ENCODE measurements at regions not wholly inside any gene's neighbourhood (a gene's known extent, or its start where the extent isn't known, plus 50 kb on each side); places are given as distances from the start of the nearest gene placed in this dataset.

- WGBS, 2 donors, result 35 to 58% methylated on average over 11 to 15 of the region's 15 CpGs
- Histone ChIP-seq H3K9me3 (peaks cover 0 to 6% (median 2%) of the 10 kb centered on the region in 4 donors), H3K4me1 (peaks cover 0 to 8% (median 3%) of the 10 kb centered on the region in 4 donors), H3K4me3 (no peak overlapping the region), H3K36me3 (no peaks in the 10 kb centered on the region), H3K27ac (no peak overlapping the region), H3K27me3 (no peaks in the 10 kb centered on the region)
- ATAC-seq (ENCODE audit: low FRiP score in 2 of 2), result peak; percentile 29 to 71
- DNase-seq, result peak; percentile 59 to 61
- no peak for TF ChIP-seq POLR2AphosphoS5 (IDR thresholded peaks at IDR 0.05)
- TF ChIP-seq POLR2A (IDR thresholded peaks at IDR 0.05), result no peak
- TF ChIP-seq, protein P1, sequence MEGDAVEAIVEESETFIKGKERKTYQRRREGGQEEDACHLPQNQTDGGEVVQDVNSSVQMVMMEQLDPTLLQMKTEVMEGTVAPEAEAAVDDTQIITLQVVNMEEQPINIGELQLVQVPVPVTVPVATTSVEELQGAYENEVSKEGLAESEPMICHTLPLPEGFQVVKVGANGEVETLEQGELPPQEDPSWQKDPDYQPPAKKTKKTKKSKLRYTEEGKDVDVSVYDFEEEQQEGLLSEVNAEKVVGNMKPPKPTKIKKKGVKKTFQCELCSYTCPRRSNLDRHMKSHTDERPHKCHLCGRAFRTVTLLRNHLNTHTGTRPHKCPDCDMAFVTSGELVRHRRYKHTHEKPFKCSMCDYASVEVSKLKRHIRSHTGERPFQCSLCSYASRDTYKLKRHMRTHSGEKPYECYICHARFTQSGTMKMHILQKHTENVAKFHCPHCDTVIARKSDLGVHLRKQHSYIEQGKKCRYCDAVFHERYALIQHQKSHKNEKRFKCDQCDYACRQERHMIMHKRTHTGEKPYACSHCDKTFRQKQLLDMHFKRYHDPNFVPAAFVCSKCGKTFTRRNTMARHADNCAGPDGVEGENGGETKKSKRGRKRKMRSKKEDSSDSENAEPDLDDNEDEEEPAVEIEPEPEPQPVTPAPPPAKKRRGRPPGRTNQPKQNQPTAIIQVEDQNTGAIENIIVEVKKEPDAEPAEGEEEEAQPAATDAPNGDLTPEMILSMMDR (IDR thresholded peaks at IDR 0.05), result no peak
- no peak for TF ChIP-seq EP300 (IDR thresholded peaks at IDR 0.05)
Measured at GRCh38 chr2:236317938-236318396, 53.8 kb upstream of the ASB18 start.

- no peak overlapping the region for H3K4me3 ChIP-seq
- peak in 1 of 2 donors; percentile 41 for ATAC-seq (ENCODE audit: low FRiP score in 2 of 2)
- TF ChIP-seq POLR2A (IDR thresholded peaks at IDR 0.05) (no peak), POLR2AphosphoS5 (IDR thresholded peaks at IDR 0.05) (no peak), EP300 (IDR thresholded peaks at IDR 0.05) (no peak)
- TF ChIP-seq, protein P1 (IDR thresholded peaks at IDR 0.05), result no peak
- DNase-seq, result no peak
- H3K27me3 ChIP-seq, result no peaks in the 10 kb centered on the region
- peaks cover 0 to 2% (median 0%) of the 10 kb centered on the region in 4 donors for H3K9me3 ChIP-seq
- H3K27ac ChIP-seq, result no peak overlapping the region
- no peaks in the 10 kb centered on the region for H3K36me3 ChIP-seq
- WGBS, 2 donors, result 90 to 92% methylated on average over 5 of the region's 5 CpGs
- peaks cover 0 to 8% (median 3%) of the 10 kb centered on the region in 4 donors for H3K4me1 ChIP-seq
Measured at GRCh38 chr2:236318401-236318800, 54.2 kb upstream of the ASB18 start.

- TF ChIP-seq, protein P1 (IDR thresholded peaks at IDR 0.05), result no peak
- TF ChIP-seq EP300 (IDR thresholded peaks at IDR 0.05), result no peak
- no peak for TF ChIP-seq POLR2A (IDR thresholded peaks at IDR 0.05)
- TF ChIP-seq POLR2AphosphoS5 (IDR thresholded peaks at IDR 0.05), result no peak
- Histone ChIP-seq H3K9me3 (no peaks in the 10 kb centered on the region), H3K27ac (no peak overlapping the region), H3K27me3 (no peaks in the 10 kb centered on the region), H3K4me3 (no peak overlapping the region), H3K36me3 (no peaks in the 10 kb centered on the region), H3K4me1 (peaks cover 0 to 8% (median 3%) of the 10 kb centered on the region in 4 donors)
- no peak for DNase-seq
- WGBS, 2 donors, result 92% methylated on average over 9 of the region's 9 CpGs
- ATAC-seq (ENCODE audit: low FRiP score in 2 of 2), result no peak
Measured at GRCh38 chr2:236319036-236319435, 54.8 kb upstream of the ASB18 start.

GRCh38 chr2:236321415-236321814 lies 57.2 kb upstream of the ASB18 start:
- Histone ChIP-seq H3K27me3 (no peaks in the 10 kb centered on the region), H3K27ac (no peak overlapping the region), H3K36me3 (no peaks in the 10 kb centered on the region), H3K9me3 (no peaks in the 10 kb centered on the region), H3K4me1 (peaks cover 0 to 8% (median 3%) of the 10 kb centered on the region in 4 donors), H3K4me3 (no peak overlapping the region)
- 83 to 93% methylated on average over 5 of the region's 5 CpGs for WGBS, 2 donors
- TF ChIP-seq EP300 (IDR thresholded peaks at IDR 0.05) (no peak), POLR2A (IDR thresholded peaks at IDR 0.05) (no peak), POLR2AphosphoS5 (IDR thresholded peaks at IDR 0.05) (no peak)
- TF ChIP-seq, protein P1 (IDR thresholded peaks at IDR 0.05), result no peak
- DNase-seq (no peak), ATAC-seq (ENCODE audit: low FRiP score in 2 of 2) (no peak)

- TF ChIP-seq, protein P1 (IDR thresholded peaks at IDR 0.05), result no peak
- TF ChIP-seq EP300 (IDR thresholded peaks at IDR 0.05), result no peak
- TF ChIP-seq POLR2A (IDR thresholded peaks at IDR 0.05), result no peak
- no peak for TF ChIP-seq POLR2AphosphoS5 (IDR thresholded peaks at IDR 0.05)
- Histone ChIP-seq H3K4me3 (no peak overlapping the region), H3K36me3 (no peaks in the 10 kb centered on the region), H3K9me3 (no peaks in the 10 kb centered on the region), H3K27ac (no peak overlapping the region), H3K27me3 (no peaks in the 10 kb centered on the region), H3K4me1 (no peaks in the 10 kb centered on the region)
- ATAC-seq (ENCODE audit: low FRiP score in 2 of 2) (no peak), DNase-seq (no peak)
- WGBS, 2 donors, result 93 to 95% methylated on average over 14 of the region's 14 CpGs
Measured at GRCh38 chr2:236333417-236334121, 69.4 kb upstream of the ASB18 start.
